H7 (cell line): ENCODE measurements at regions not wholly inside any gene's neighbourhood (a gene's known extent, or its start where the extent isn't known, plus 50 kb on each side); places are given as distances from the start of the nearest gene placed in this dataset.

Source experiments
- DNase-seq: peaks from one replicate; pipeline ENCODE4 v3.0.0; 2012
- H3K27me3 ChIP-seq: 2 replicates; pipeline ENCODE4 v1.6.0; 2011; ENCODE audit warnings: mild to moderate bottlenecking, low read length; ENCODE audit not compliant: control insufficient read depth, insufficient read depth
- H3K36me3 ChIP-seq: replicated peaks from 2 replicates; pipeline ENCODE4 v1.5.1; 2011; ENCODE audit warnings: low read length; ENCODE audit not compliant: control insufficient read depth, insufficient read depth
- H3K4me3 ChIP-seq: 2 replicates; pipeline ENCODE4 v1.5.1; 2011; ENCODE audit warnings: low read depth, mild to moderate bottlenecking, control low read depth, low read length, moderate library complexity; ENCODE audit not compliant: insufficient read depth

DNA sequence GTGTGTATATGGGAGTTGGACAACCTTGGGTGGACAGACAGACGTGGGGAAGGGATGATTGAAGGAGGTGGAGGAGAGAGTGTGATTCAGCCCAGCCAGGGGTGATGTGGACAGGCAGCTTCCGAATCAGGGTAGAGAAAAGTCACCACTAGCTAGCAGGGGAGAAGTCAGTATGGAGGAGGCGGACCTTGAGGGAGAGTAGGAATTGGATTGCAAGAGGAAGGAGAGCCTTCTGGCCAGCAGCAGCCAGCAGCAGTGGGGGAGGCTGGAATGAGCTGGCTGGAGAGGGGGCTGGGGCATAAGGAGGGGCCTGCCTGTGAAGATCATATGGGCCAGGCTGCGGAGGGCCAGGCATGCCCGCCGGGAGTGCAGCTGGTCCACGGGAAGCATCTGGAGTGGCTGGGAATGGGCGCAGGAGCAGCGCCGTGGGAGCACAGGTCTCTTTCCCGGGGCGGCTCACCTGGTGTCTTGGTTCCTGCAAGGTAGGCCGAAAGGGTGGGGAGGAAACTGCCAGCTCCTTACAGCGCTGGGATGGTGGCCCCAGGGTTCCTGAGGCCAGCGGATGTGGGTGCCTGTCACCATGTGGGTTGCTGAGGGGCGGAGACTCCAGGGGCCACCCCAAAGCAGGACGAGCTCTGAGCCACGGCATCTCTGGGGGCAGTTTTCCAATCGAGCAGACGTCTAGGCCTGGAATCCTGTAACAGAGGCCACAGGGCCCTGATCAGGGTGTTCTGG lies 235.3 kb downstream of the SEC14L1 start:
- Histone ChIP-seq H3K4me3 (no peak overlapping the region), H3K36me3 (no peaks in the 10 kb centered on the region), H3K27me3 (no peaks in the 10 kb centered on the region)
- peak; percentile 75 for DNase-seq

DNA sequence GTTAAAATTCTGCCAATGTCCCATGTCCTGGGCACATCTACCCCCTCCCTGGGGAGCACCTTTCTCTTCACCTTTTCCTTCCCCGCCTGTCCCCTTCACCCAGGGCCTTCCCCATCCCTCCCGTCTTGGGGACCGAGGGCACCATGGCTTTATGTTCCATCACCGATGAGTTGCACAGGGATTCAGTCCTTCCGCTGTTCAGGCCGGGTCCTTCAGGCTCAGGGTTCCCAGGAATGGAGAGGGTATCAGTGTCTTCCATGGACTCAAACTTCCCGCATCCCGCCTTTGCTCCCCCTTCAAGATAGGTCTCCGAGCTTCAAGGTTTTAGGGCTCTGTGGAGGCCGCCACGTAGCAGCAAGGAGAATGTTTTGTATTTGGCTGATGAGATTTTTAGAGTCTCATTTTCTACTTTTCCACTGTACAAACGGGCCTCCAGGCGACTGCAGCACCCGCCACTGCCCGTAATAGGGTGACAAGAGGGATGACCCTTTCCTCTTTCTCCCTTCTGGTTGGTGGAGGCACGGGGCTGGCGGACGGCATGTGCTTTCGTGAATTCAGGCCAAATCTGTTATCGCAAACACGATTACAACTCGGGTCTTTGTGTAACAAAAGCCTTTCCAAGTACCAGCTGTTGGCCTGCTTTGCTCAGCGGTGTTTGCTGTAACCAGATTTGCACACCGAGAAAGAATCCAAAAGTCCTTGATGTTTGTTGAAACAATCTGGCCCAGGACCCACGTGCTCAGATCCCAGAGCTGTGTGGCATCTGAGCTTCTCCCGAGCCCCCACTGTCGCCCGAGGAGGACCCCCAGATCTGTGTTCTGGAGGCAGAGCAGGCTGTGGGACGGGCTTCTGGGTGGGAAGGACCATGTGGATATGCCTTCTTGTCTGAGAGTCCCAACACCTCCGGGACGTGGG lies 236.3 kb downstream of the SEC14L1 start:
- Histone ChIP-seq H3K36me3 (no peaks in the 10 kb centered on the region), H3K4me3 (no peak overlapping the region), H3K27me3 (no peaks in the 10 kb centered on the region)
- no peak for DNase-seq

DNA sequence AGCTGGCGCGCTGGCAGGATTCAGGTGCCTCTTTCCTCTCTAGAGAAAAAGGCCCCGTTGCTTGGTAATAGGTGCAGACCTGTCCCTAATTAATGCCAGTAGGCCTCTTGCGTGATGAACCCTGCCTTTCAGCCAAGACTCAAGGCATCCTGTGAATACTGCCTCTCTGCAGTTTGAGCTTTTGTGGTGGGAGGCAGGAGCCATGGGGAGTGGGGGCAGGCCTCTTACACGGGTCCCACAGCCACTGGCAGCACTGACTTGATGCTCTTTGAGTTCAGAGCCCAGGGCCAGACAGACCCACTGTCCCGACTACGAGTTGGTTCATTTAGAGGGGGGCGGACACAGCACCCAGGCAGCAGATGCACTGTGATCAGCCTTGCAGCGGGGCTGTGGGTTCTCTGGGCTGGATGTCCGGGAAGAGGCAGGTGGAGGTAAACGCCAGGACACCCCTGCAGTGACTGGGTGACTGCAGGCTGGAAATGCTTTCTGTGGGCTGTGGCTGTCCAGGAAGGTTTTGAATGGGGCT lies 237.0 kb downstream of the SEC14L1 start:
- no peak overlapping the region for H3K4me3 ChIP-seq
- no peak for DNase-seq
- H3K36me3 ChIP-seq, result no peaks in the 10 kb centered on the region
- H3K27me3 ChIP-seq, result no peaks in the 10 kb centered on the region

DNA sequence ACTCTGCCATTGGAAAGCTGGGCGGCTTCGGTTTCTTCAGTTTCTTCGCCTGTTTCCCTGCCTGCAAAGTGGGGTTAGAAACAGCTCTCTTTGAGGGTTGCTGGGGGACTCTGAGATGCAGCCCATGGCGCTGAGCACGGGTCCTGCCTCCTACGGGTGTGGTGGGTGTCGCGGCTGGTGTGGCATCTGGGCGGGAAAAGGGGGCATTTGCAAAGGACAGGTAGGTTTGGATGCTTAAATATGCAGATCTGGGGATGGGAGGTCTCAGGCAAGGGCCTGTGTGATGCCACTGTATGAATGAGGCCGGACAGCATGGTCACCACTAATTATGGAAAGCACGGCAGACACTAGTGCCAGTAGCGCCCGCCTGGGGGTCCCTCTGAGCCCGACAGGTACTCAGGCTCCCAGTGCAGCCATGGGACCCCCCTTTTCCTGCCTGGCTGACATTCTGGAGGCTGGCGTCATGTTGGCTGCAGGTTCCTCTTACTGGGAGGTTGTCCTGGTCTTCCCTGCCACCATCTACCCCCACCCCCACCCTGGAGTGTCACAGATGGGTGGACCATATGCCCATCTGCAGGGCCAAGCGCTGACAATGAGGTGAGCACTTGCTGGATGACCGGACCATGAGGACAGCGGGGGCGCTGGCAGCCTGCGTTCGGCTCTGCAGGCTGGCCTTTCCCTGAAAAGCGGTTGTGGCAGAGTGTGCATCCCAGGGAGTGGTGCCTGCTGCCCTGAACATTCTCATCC lies 237.7 kb downstream of the SEC14L1 start:
- Histone ChIP-seq H3K4me3 (no peak overlapping the region), H3K27me3 (no peaks in the 10 kb centered on the region), H3K36me3 (no peaks in the 10 kb centered on the region)
- no peak for DNase-seq

DNA sequence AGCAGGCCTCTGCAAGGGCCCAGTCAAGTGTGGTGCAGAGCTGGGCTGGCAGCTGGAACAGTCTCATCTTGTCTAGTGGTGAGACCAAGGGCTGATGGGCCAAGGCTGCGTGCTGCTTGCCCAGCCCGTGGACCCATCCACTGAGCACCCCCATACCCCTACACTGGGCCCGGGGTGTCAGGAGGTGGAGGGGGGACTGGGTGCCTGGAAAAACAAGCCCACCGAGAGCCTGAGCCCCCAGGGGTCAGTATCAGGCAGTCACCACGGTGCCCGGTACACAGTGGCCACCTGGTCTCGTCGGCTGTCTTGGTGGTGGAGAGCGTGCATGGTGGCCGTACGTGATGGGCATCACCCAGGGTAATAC lies 238.3 kb downstream of the SEC14L1 start:
- Histone ChIP-seq H3K36me3 (no peaks in the 10 kb centered on the region), H3K27me3 (no peaks in the 10 kb centered on the region), H3K4me3 (no peak overlapping the region)
- no peak for DNase-seq

DNA sequence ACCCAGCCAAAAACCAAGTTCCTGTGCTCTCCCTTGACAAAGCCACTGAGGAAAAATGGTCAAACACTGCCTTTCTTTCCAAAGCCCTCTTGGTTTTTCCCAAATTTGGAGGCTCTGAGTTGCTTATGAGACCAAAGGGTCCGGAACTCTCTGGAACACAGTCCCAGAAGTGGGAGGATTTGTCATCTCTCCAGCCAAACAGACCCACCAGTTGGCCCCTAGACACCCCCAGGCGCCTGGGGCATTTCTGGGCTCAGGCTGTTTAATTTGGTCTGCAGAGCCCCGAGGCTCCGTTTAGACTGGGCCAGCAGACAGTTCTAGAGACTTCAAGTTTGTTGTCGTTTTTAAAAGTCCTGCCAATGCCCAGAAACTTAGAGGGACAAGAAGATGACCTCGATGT lies 239.1 kb downstream of the SEC14L1 start:
- H3K4me3 ChIP-seq, result no peak overlapping the region
- H3K27me3 ChIP-seq, result no peaks in the 10 kb centered on the region
- H3K36me3 ChIP-seq, result no peaks in the 10 kb centered on the region; the same call in 1 of the 2 replicates
- no peak for DNase-seq

DNA sequence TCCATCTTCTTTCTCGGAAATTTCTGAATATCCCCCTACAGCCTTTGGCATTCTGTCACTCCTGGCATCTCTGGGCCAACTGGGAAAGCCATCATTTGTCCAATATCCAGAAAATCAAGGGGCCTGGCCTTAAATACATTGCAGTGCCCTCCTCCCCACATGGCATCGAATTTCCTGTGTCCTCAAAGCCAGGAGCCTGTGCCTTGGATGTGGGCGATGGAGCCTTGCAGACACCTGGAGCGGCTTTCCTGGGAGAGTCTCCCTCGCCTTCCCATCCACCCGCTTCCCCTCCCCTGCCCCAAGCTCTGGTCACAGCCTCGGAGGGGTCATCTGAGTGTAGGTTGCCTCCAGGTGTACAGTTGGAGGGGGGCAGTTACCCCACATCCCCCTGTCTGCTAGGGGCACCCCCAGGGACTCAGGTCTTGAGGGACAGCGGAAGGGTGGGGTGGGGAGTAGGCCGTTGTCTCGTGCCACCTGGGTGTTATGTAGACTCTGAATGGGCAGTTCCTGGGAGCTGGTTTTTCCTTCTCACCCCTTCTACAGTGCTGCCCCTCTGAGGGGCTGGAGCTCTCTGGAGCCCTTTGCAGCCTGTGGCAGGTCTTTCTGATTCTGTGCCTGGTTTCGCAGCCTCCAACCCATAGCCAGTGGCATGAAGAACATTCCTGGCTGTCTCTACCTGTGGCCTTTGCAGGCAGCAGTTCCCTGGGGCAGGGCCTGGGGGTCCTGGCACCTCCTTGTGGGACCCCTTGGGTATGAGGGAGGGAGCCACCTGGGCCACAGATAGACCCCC lies 239.8 kb downstream of the SEC14L1 start:
- H3K27me3 ChIP-seq, result no peaks in the 10 kb centered on the region
- H3K36me3 ChIP-seq, result no peaks in the 10 kb centered on the region; the same call in 1 of the 2 replicates
- no peak overlapping the region for H3K4me3 ChIP-seq
- no peak for DNase-seq

DNA sequence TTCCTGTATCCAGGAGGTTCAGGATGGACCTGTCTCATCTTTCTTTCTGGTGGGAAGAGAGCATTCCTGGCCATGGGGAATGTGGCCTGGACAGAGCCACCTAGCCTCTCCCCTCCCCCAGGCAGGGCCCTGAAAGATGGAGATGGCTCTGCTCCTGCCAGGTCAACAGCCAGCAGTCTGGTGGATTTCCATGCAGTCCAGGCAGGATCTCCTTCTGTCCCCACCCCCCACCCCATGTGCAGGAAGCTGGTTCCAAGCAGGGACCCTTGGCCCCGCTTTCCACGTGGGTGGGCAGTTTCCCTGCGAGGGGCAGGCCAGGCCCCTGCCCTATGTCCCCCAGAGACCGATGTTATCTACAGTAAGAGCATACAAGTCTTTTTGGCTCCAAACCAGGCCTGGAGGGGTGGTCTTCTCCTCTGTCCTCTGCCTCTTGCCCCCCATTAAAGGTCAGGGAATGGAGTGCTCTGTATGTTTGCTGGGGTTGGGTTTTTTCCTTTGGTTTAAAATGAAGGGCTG lies 240.5 kb downstream of the SEC14L1 start:
- Histone ChIP-seq H3K27me3 (no peaks in the 10 kb centered on the region), H3K4me3 (no peak overlapping the region), H3K36me3 (no peaks in the 10 kb centered on the region; the same call in 1 of the 2 replicates)
- no peak for DNase-seq

DNA sequence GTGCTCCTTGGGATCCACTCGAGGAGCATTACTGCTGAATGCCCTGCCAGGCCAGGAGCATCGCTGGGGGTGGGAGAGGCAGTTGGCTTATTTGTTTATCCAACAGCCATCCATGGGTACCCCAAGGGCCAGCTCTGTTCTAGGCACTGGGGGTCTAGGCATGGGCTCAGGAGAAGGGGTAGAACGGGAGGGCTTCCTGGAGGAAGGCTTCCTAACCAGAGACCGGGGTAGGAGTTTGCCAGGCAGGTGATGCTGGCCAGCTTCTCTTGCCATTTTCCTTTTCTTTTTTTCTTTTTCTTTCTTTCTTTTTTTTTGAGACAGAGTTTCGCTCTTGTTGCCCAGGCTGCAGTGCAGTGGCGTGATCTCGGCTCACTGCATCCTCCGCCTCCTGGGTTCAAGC lies 241.0 kb downstream of the SEC14L1 start:
- Histone ChIP-seq H3K27me3 (no peaks in the 10 kb centered on the region), H3K4me3 (no peak overlapping the region), H3K36me3 (no peaks in the 10 kb centered on the region; the same call in 1 of the 2 replicates)
- DNase-seq, result no peak

DNA sequence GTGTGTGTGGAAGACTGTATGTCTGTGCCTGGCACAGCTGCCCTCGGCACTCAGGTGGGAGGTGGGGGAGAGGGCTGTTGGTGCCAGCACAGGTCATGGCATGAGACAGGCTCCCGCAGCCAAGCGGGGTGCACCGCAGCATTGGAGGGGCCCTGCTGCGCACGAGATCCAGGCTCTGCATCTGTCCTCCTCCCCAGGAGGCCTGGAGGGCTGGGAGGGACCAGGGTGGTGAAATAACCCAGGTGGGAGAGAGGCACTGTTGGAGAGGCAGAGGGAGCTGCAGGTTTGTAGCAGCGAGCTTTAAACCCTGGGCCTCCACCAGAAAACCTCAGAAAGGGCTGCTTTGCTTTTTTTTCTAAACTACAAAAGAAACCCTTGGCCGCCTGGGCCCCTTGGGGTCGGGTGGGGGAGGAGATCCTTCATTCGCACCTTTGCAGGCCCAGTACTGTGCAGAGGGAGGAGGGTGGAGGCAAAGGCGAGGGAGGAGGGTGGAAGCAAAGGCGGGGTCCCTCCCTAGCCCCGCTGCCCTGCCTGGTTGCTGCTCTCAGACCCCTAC lies 241.7 kb downstream of the SEC14L1 start:
- H3K27me3 ChIP-seq, result no peaks in the 10 kb centered on the region
- DNase-seq, result peak; percentile 85
- H3K4me3 ChIP-seq, result no peak overlapping the region
- no peaks in the 10 kb centered on the region; the same call in 1 of the 2 replicates for H3K36me3 ChIP-seq

DNA sequence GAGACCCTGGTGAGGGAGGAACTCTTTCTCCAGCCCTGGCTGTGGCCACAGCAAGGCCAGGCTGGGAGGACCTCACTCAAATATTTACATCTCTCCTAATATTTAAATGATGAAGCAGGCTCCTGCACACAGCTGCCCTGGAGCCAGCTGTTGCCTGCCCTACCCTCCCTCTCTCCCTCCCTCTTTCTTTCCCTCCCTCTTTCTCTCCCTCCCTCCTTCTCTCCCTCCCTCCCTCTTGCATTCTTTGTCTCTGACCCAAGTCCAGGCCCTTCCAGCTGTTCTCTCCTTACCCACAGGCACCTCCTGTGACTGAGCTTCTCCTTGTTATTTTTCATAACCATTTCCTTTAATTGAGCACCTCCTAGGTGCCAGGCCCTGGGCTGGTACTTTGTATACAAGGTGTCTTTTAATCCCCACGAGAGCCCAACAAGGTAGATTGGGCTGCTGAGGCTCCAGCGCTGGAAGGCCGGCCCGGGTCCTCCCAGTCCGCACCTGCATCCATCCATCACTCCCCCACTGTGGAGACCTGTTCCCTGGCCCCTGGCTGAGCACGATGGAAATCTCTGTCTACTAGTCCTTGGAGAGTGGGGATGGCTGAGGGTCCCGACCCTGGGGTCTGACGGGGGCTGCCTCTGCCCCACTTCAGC lies 242.3 kb downstream of the SEC14L1 start:
- Histone ChIP-seq H3K4me3 (no peak overlapping the region), H3K36me3 (no peaks in the 10 kb centered on the region; the same call in 1 of the 2 replicates), H3K27me3 (no peaks in the 10 kb centered on the region)
- DNase-seq, result peak; percentile 79

DNA sequence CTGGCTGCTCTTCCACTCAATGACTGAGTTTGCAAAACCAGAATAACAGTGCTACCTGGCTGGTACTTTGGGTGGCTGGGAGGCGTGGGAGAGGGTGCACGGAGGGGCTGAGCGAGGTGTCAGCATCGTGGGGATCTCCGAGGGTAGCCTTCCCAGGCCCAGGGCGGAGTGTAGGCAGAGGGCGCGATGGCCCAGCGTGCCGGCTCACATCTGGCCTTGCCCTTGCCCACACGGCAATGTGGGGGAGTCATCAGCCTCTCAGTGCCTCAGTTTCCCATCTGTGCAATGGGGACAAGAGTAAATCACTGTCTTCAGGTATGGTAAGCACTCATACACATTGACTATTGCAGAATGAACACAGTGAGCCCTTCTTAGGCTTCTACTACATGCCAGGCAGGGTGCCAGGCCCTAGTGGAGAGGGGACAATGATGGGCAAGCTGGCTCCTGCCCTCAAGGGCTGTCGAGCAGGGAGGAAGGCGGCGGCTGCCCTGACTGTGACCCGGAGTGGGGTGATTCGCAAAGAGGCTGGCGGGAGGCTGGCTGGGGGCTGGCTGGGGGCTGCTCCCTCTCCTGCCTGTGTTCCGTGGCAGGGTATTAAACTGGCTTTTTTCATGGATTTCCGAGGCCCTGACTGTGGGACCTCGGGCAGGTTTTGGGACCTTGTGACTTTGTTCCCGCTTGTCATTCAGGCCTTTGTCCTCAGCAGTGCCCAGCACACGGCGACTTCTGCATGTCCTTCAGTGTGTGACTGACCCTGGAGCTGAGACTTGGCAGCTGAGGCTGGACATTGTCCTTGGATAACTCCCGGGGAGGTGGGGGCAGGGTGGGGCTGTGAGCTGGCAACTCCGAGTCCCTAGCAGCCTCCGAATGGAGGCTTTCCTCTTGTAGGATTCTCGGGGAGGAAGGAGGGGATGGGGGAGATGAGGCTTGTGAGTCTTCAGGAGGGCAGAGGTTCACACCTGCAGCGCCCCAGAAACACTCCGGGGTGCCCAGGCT lies 243.1 kb downstream of the SEC14L1 start:
- H3K4me3 ChIP-seq, result no peak overlapping the region
- H3K27me3 ChIP-seq, result no peaks in the 10 kb centered on the region
- no peaks in the 10 kb centered on the region; the same call in 1 of the 2 replicates for H3K36me3 ChIP-seq
- no peak for DNase-seq
